NCI-H2107 (cell line): ENCODE measurements at regions not wholly inside any gene's neighbourhood (a gene's known extent, or its start where the extent isn't known, plus 50 kb on each side); places are given as distances from the start of the nearest gene placed in this dataset.

Experiments
- DNase-seq: peaks from one replicate; lab custom pipeline; 2025; lab: John Stamatoyannopoulos, UW

GRCh38 chr13:104740641-104741222 is 1674.5 kb upstream of the SLC10A2 start:
- DNase-seq, result no peak

DNA sequence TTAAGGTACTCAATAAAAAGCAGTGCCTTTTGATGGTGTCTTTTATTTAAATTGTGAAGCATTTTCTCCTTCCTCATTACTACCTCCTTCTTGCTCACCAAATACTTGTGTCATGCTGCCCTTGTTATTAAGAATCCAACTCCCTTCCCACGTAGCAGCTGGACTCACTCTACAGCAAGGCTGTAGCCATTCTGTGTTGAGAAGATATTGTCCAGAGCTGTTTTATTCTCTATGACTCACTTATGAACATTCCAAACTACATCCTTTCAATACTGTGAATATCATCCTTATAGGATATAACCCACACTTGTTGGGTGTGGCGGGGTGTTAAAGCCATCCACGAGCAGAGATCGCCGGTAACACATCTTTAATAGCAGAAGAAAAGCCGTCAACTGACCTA is 1671.5 kb upstream of the SLC10A2 start:
- DNase-seq, result no peak

DNA sequence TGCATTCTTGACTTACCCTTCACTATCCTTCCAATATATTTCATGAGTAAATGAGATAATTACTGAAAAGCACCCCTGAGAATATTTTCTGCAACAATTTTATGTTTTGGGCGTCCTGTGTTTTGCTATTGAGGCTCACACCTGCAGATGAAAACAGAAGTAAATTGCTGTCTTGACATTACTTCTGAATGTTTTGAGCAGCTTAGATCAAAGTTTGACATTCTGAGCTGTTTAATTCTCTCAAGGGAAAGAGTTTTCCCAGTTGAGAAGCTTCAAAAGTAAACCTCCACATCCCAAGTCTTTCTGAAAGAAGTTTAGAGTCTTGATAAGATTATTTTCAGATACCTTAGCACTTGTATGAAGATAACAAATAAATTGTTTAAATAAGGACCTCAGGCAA is 1667.2 kb upstream of the SLC10A2 start:
- no peak for DNase-seq

DNA sequence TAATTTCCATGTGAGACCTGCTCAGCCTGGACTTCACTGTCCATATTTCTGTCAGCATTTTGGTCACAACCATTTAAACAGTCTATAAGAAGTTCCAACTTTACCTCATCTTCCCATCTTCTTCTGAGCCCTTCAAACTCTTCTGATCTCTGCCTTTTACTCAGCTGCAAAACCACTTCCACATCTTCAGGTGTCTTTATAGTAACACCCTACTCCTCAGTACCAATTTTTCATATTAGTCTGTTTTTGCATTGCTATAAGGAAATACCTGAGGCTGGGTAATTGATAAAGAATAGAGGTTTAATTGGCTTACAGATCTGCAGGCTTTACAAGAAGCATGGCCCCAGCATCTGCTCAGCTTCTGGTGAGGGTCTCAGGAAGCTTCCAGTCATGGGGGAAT is 1648.9 kb upstream of the SLC10A2 start:
- DNase-seq, result no peak

DNA sequence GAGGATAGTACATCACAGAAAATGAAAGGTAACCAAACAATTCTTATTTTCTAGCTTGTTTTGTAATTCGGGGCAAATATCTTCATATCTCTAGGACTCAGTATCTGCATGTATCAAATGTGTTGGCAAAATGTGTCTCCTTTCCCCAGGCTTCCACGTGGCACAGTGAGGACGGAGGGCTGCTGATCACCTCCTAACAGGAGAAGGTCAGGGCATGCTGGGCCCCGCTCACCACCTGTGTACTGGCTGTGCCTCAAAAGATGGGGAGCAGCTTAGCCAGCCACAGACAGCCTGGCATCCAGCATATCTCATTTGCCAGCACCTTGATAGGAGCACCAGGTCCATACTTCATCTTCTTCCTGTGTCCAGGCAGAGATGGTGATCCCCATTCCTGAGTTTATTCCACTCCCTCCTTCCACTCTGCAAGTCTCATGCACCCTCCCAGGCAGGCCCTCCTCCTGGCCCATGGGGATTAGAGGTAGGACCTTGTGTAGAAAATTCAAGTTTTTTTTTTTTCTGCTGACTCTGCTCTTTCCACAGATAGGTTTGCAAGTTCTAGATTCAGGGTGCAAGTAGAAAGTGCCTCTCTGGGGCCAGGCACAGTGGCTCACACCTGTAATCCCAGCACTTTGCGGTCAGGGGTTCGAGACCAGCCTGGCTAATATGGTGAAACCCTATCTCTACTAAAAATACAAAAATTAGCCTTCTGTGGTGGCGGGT is 1639.0 kb upstream of the SLC10A2 start:
- DNase-seq, result no peak

DNA sequence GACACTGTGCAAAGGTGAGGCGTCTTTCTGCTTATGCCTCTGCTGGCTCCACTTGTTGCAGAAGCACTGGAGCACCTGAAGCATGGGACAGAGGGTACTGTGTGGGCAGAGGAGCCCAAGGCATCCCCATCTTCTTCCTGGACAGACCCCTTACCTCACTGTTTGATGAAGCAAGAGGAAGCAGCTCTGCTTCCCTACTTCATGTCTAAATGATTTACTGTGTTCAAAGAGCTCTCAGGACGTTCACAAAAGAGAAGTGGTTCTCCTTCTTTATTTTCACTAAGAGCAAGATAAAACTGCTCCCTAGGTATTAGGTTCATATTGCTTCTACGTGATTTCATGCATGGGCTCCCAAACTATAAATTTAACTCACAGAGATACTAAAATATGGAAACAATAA is 1635.4 kb upstream of the SLC10A2 start:
- DNase-seq, result no peak

DNA sequence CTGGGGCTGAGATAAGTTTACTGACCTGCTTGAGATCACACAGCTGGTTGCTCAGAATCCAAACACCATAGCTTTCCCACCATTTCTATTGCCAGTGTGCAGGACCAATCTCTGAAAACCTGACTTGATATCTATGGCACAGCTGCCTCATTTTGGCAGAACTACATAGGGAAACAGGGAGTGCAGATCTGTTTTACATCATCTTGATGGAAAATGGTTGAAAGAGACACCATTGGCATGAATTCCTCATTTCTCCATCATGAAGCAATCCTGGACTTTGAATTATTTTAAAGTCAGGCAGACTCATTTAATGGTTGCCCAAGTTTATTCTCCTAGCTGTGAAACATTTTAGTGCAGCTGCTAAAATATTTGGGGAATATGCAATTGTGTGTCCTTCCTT is 1628.2 kb upstream of the SLC10A2 start:
- DNase-seq, result no peak

GRCh38 chr13:104693126-104693525 is 1626.9 kb upstream of the SLC10A2 start:
- no peak for DNase-seq

GRCh38 chr13:104691767-104692467 is 1625.7 kb upstream of the SLC10A2 start:
- no peak for DNase-seq

GRCh38 chr13:104686484-104686883 is 1620.3 kb upstream of the SLC10A2 start:
- no peak for DNase-seq

DNA sequence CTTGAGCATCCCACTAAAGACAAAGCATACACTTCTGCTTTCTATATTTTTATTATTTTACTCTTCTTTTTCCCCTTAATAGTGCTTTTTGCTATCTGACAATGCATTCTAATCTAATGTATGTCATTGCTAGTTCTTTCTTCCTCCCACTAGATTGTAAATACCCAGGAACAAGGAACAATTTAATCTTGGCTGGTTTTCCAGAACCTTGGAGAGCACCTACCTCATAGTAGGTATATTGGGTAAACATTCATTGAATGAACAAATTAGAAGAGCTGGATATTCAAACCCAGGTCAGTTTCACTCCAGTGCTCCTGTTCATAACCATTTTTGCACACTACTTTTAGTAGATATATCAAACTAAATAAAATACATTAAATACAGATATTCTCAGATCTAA is 1617.6 kb upstream of the SLC10A2 start:
- DNase-seq, result no peak

DNA sequence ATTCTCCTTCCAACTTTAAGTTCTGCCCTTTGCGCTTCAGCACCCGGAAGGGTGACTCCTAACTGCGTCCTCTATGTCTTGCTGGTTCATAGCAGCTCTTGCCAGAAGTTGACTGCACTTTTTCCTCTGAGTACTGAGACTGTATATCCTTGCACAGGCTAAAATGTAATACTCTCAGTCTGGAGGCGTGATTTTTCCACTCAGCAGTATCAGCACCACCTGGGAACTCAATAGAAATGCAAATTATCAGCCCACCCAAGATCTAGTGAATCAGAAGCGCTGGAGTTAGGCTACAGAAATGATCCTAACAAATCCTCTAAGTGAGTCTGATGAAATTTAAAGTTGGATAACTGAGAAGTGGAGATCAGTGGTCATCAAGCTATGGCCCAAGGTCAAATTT is 1611.9 kb upstream of the SLC10A2 start:
- no peak for DNase-seq

DNA sequence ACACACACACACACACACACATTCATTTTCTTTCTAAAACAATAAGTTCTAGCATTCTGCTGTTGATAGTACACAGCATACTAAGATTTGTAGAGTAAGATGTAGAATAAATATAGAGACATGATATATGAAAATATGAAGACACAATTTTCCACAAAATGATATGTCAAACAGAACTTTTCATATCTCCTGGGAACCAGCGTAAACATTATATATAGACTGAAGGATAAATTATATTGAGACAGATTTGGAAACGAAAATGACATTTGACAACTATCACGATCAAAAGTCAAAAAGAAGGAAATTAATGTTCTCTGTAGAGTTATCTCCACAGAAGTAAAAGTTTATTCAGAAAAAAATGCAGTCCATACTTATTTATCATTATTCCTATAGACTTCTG is 1605.7 kb upstream of the SLC10A2 start:
- DNase-seq, result no peak

GRCh38 chr13:104657196-104657595 is 1591.0 kb upstream of the SLC10A2 start:
- DNase-seq, result no peak

DNA sequence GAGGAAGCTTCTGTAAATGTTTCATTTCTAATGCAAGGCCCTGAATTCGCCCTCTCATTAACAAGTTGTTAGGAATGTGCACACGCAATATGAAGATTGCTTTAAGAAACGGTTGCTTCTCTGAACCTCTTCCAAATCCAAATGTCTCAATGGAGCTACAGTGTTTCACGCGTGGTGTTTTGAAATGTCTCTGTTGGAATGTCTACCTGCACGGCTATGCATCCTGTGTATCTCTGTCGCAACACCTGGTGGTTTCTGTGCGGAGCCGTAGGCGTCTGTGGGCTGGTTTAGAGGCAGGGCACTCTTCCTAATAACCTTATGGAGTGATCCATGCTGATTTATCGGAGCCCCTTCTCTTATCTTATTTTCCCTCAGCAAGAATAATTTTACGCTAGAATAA is 1584.2 kb upstream of the SLC10A2 start:
- DNase-seq, result no peak

- no peak for DNase-seq
These were observed 1582.1 kb upstream of the SLC10A2 start for GRCh38 chr13:104648291-104648690.

- DNase-seq, result no peak
These were observed 1579.6 kb upstream of the SLC10A2 start for GRCh38 chr13:104645786-104646185.

- DNase-seq, result no peak
These were observed 1575.1 kb upstream of the SLC10A2 start for GRCh38 chr13:104641309-104641708.

GRCh38 chr13:104635879-104636278 is 1569.7 kb upstream of the SLC10A2 start:
- DNase-seq, result no peak

DNA sequence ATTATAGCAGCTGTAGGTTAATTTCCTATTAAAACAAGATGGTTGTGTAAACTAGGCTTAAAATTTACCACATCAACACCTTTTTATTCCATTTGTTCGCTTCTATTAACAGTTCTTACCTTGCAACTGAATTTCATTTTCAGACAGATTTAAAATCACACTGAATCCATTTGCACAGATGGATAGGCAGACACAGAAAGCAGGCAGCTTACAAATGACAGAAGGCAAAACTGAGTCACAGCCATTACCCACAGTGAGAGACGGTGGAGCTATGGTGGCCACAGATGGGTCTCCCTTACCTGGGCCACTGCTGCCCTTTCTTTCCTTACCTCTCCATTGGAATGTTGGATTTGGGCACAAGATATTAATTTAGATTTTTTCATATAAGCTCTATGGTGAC is 1567.8 kb upstream of the SLC10A2 start:
- DNase-seq, result no peak

DNA sequence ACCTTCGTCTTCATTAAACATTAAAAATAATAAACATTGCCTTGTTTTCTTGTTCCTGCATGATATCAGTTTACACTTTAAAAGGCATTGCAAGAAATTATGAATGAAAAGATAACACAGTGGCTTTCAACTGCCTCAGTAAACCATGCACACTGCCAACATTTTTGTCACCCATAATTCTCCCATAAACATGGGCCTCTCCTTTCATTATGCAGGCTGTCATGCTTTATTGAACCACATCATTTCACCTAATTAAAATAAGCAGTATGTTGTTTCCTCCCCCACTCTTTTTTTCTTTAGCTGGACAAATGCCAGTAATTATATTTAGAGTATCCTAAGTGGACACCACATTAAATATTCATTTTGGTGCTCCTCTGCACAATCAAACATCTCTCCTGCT is 1566.5 kb upstream of the SLC10A2 start:
- DNase-seq, result no peak

- DNase-seq, result no peak
These were observed 1559.0 kb upstream of the SLC10A2 start for GRCh38 chr13:104625201-104625600.

DNA sequence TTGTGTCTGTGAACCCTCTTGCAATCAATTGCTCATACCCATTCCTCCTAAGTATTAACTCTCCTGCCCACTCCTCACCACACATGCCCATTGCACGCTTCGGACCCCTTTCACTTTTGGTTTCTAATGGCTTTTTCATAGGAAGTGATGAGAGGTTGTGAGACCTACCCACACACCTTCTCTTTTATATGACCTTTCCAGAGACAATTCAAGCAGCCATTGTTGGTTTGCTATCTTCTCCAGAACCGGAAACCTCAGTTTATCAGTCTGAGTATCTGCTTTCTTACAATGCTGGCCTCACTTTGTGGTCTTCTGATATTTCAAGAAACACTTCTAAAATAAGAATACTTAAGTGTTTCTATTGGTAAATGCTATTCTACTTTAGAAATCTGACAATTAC is 1550.8 kb upstream of the SLC10A2 start:
- no peak for DNase-seq
